ENCODE measurements at regions not wholly inside any gene's neighbourhood (a gene's known extent, or its start where the extent isn't known, plus 50 kb on each side); places are given as distances from the start of the nearest gene placed in this dataset.

GRCh38 chr10:29838539-29838938 is 203.8 kb upstream of the SVIL start:
- no peak for DNase-seq (ENCODE audit: low spot score in 2 of 2)
- ATAC-seq (replicated peaks; ENCODE audit: extremely low read depth, poor library complexity, severe bottlenecking) = no peak
- peaks cover 33% of the 10 kb centered on the region for H3K27me3 Mint-ChIP-seq
- no peaks in the 10 kb centered on the region for H3K36me3 Mint-ChIP-seq (ENCODE audit: insufficient read depth)
- no peaks in the 10 kb centered on the region for H3K4me1 Mint-ChIP-seq
- no peak overlapping the region for H3K27ac Mint-ChIP-seq (ENCODE audit: low read depth)
- H3K4me3 Mint-ChIP-seq = no peak overlapping the region
- no peaks in the 10 kb centered on the region for H3K9me3 Mint-ChIP-seq

- Mint-ChIP-seq H3K27ac (ENCODE audit: low read depth) (no peak overlapping the region), H3K36me3 (ENCODE audit: insufficient read depth) (no peaks in the 10 kb centered on the region)
Observed at GRCh38 chr10:29837586-29837985, 202.8 kb upstream of the SVIL start.

GRCh38 chr10:29836396-29836795 is 201.6 kb upstream of the SVIL start:
- DNase-seq (ENCODE audit: low spot score in 2 of 2) = no peak
- H3K27ac Mint-ChIP-seq (ENCODE audit: low read depth) = no peak overlapping the region
- no peak for ATAC-seq (replicated peaks; ENCODE audit: extremely low read depth, poor library complexity, severe bottlenecking)
- H3K9me3 Mint-ChIP-seq = no peaks in the 10 kb centered on the region
- peaks cover 49% of the 10 kb centered on the region for H3K27me3 Mint-ChIP-seq
- H3K4me3 Mint-ChIP-seq = no peak overlapping the region
- H3K36me3 Mint-ChIP-seq (ENCODE audit: insufficient read depth) = no peaks in the 10 kb centered on the region
- H3K4me1 Mint-ChIP-seq = no peaks in the 10 kb centered on the region

More at GRCh38 chr10:29837586-29837985, 202.8 kb upstream of the SVIL start:
- Mint-ChIP-seq H3K27me3 (peaks cover 38% of the 10 kb centered on the region), H3K4me3 (no peak overlapping the region), H3K4me1 (no peaks in the 10 kb centered on the region), H3K9me3 (no peaks in the 10 kb centered on the region)
- DNase-seq (ENCODE audit: low spot score in 2 of 2) (no peak), ATAC-seq (replicated peaks; ENCODE audit: extremely low read depth, poor library complexity, severe bottlenecking) (no peak)

- Mint-ChIP-seq H3K27me3 (peaks cover 54% of the 10 kb centered on the region), H3K27ac (ENCODE audit: low read depth) (no peak overlapping the region), H3K4me1 (no peaks in the 10 kb centered on the region), H3K9me3 (no peaks in the 10 kb centered on the region), H3K36me3 (ENCODE audit: insufficient read depth) (no peaks in the 10 kb centered on the region), H3K4me3 (no peak overlapping the region)
- no peak for ATAC-seq (replicated peaks; ENCODE audit: extremely low read depth, poor library complexity, severe bottlenecking)
- no peak for DNase-seq (ENCODE audit: low spot score in 2 of 2)
Observed at GRCh38 chr10:29835055-29835454, 200.3 kb upstream of the SVIL start.

- no peaks in the 10 kb centered on the region for H3K4me1 Mint-ChIP-seq
- DNase-seq (ENCODE audit: low spot score in 2 of 2) (no peak), ATAC-seq (replicated peaks; ENCODE audit: extremely low read depth, poor library complexity, severe bottlenecking) (no peak)
- no peak overlapping the region for H3K4me3 Mint-ChIP-seq
- peaks cover 29% of the 10 kb centered on the region for H3K27me3 Mint-ChIP-seq
- no peak overlapping the region for H3K27ac Mint-ChIP-seq (ENCODE audit: low read depth)
- H3K36me3 Mint-ChIP-seq (ENCODE audit: insufficient read depth) = no peaks in the 10 kb centered on the region
- H3K9me3 Mint-ChIP-seq = no peaks in the 10 kb centered on the region
Observed at GRCh38 chr10:29830531-29831512, 196.1 kb upstream of the SVIL start.

- Mint-ChIP-seq H3K4me1 (no peaks in the 10 kb centered on the region), H3K27ac (ENCODE audit: low read depth) (no peak overlapping the region), H3K4me3 (no peak overlapping the region), H3K36me3 (ENCODE audit: insufficient read depth) (no peaks in the 10 kb centered on the region), H3K9me3 (no peaks in the 10 kb centered on the region), H3K27me3 (peaks cover 29% of the 10 kb centered on the region)
- ATAC-seq (replicated peaks; ENCODE audit: extremely low read depth, poor library complexity, severe bottlenecking) = no peak
- no peak for DNase-seq (ENCODE audit: low spot score in 2 of 2)
Observed at GRCh38 chr10:29829776-29830175, 195.0 kb upstream of the SVIL start.

- H3K4me3 Mint-ChIP-seq = no peak overlapping the region
- H3K36me3 Mint-ChIP-seq (ENCODE audit: insufficient read depth) = no peaks in the 10 kb centered on the region
- H3K27ac Mint-ChIP-seq (ENCODE audit: low read depth) = no peak overlapping the region
- no peak for DNase-seq (ENCODE audit: low spot score in 2 of 2)
- no peaks in the 10 kb centered on the region for H3K9me3 Mint-ChIP-seq
- peaks cover 37% of the 10 kb centered on the region for H3K27me3 Mint-ChIP-seq
- no peak for ATAC-seq (replicated peaks; ENCODE audit: extremely low read depth, poor library complexity, severe bottlenecking)
- H3K4me1 Mint-ChIP-seq = no peaks in the 10 kb centered on the region
Observed at GRCh38 chr10:29828956-29829355, 194.2 kb upstream of the SVIL start.

- H3K4me1 Mint-ChIP-seq = no peaks in the 10 kb centered on the region
- H3K27me3 Mint-ChIP-seq = peaks cover 42% of the 10 kb centered on the region
- DNase-seq (ENCODE audit: low spot score in 2 of 2) (no peak), ATAC-seq (replicated peaks; ENCODE audit: extremely low read depth, poor library complexity, severe bottlenecking) (no peak)
- H3K9me3 Mint-ChIP-seq = no peaks in the 10 kb centered on the region
- H3K36me3 Mint-ChIP-seq (ENCODE audit: insufficient read depth) = no peaks in the 10 kb centered on the region
- H3K4me3 Mint-ChIP-seq = no peak overlapping the region
- no peak overlapping the region for H3K27ac Mint-ChIP-seq (ENCODE audit: low read depth)
Observed at GRCh38 chr10:29828440-29828894, 193.7 kb upstream of the SVIL start.

GRCh38 chr10:29827512-29827911 is 192.7 kb upstream of the SVIL start:
- Mint-ChIP-seq H3K9me3 (no peaks in the 10 kb centered on the region), H3K36me3 (ENCODE audit: insufficient read depth) (no peaks in the 10 kb centered on the region), H3K27ac (ENCODE audit: low read depth) (no peak overlapping the region), H3K4me1 (no peaks in the 10 kb centered on the region), H3K27me3 (peaks cover 45% of the 10 kb centered on the region), H3K4me3 (no peak overlapping the region)
- no peak for ATAC-seq (replicated peaks; ENCODE audit: extremely low read depth, poor library complexity, severe bottlenecking)
- no peak for DNase-seq (ENCODE audit: low spot score in 2 of 2)

- Mint-ChIP-seq H3K4me1 (no peaks in the 10 kb centered on the region), H3K27me3 (peaks cover 45% of the 10 kb centered on the region), H3K9me3 (no peaks in the 10 kb centered on the region), H3K36me3 (ENCODE audit: insufficient read depth) (no peaks in the 10 kb centered on the region), H3K27ac (ENCODE audit: low read depth) (no peak overlapping the region), H3K4me3 (no peak overlapping the region)
- DNase-seq (ENCODE audit: low spot score in 2 of 2) (no peak), ATAC-seq (replicated peaks; ENCODE audit: extremely low read depth, poor library complexity, severe bottlenecking) (no peak)
Observed at GRCh38 chr10:29826801-29827450, 192.2 kb upstream of the SVIL start.

GRCh38 chr10:29826221-29826620 is 191.4 kb upstream of the SVIL start:
- H3K4me3 Mint-ChIP-seq = no peak overlapping the region
- no peaks in the 10 kb centered on the region for H3K9me3 Mint-ChIP-seq
- no peaks in the 10 kb centered on the region for H3K36me3 Mint-ChIP-seq (ENCODE audit: insufficient read depth)
- no peaks in the 10 kb centered on the region for H3K4me1 Mint-ChIP-seq
- no peak for DNase-seq (ENCODE audit: low spot score in 2 of 2)
- ATAC-seq (replicated peaks; ENCODE audit: extremely low read depth, poor library complexity, severe bottlenecking) = no peak
- peaks cover 45% of the 10 kb centered on the region for H3K27me3 Mint-ChIP-seq
- no peak overlapping the region for H3K27ac Mint-ChIP-seq (ENCODE audit: low read depth)

- no peaks in the 10 kb centered on the region for H3K9me3 Mint-ChIP-seq
Observed at GRCh38 chr10:29823553-29824080, 188.8 kb upstream of the SVIL start.

More at GRCh38 chr10:29823553-29824080, 188.8 kb upstream of the SVIL start:
- Mint-ChIP-seq H3K4me1 (no peaks in the 10 kb centered on the region), H3K27me3 (peaks cover 45% of the 10 kb centered on the region), H3K27ac (ENCODE audit: low read depth) (no peak overlapping the region), H3K36me3 (ENCODE audit: insufficient read depth) (no peaks in the 10 kb centered on the region), H3K4me3 (no peak overlapping the region)
- no peak for ATAC-seq (replicated peaks; ENCODE audit: extremely low read depth, poor library complexity, severe bottlenecking)
- no peak for DNase-seq (ENCODE audit: low spot score in 2 of 2)

Data from central memory CD8-positive, alpha-beta T cell (primary cell).